Stimulated activated naive CD4-positive, alpha-beta T cell (primary cell): ENCODE measurements at regions not wholly inside any gene's neighbourhood (a gene's known extent, or its start where the extent isn't known, plus 50 kb on each side); places are given as distances from the start of the nearest gene placed in this dataset.
"Not testable (repeated sequence)": the region's sequence is repeated elsewhere in the genome, so short reads cannot be mapped to it uniquely, and the experiment has no call there.

ENCODE experiments used
- DNase-seq, 6 experiments: peaks; one replicate each; lab custom pipeline; 2025; lab: John Stamatoyannopoulos, UW

DNA sequence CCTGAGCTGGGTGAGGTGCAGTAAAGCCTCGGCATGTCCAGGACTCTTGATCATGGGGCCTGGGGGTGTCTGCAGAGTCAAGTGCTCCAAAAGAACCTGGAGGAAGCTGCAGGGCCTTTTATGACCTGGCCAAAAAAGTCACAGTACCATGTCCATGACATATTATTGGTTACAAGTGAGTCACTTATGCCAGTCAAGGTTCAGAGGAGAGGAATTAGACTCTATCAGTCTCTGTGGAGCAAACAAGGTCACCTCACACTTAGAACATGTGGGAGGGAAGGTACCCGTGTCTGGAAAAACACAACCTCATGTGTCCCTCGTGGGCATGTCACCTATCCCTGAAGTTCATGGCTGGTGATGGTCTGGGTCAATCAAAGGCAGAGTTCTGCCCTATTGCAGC is 465.7 kb downstream of the FBXO15 start:
- DNase-seq, result no peak

GRCh38 chr18:73681398-73681797 is 466.2 kb downstream of the FBXO15 start:
- DNase-seq, result no peak

- no peak for DNase-seq
These were observed 467.5 kb downstream of the FBXO15 start for GRCh38 chr18:73679941-73680712.

GRCh38 chr18:73677450-73677849 is 470.2 kb downstream of the FBXO15 start:
- no peak for DNase-seq

DNA sequence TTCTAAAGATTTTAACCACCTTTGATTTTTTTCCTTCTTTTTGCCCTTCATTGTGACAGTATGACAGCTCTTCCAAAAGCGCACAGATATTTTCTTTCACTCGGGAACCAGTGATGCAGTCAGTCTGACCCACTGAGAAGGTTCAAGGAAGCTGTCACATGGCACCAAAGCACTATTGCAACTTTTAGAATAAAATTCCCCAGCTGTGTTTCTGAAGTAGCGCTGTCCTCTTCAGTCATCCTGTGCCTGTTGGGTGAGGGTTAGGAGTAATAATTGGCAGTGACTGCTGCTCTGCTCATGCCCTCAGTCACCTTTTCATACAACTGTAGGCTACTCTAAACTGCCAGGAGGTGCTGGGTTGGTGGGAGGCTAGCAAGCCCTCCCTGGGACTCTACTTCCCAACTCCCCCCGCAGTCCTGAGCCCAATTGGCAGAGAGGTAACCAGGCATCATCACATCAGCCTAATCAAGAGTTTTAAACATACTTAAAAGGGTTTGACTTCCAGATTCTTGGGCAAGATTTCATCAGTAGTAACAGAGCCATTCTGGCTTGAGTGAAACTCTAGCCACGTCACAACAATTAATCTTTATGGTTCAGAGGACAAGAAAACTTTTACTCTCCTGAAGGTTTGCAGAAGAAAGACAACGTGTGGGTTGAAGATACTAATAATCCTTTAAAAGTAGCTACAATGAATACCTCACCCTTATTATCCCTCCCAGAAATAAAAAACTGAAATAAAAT is 473.3 kb downstream of the FBXO15 start:
- DNase-seq, result no peak

DNA sequence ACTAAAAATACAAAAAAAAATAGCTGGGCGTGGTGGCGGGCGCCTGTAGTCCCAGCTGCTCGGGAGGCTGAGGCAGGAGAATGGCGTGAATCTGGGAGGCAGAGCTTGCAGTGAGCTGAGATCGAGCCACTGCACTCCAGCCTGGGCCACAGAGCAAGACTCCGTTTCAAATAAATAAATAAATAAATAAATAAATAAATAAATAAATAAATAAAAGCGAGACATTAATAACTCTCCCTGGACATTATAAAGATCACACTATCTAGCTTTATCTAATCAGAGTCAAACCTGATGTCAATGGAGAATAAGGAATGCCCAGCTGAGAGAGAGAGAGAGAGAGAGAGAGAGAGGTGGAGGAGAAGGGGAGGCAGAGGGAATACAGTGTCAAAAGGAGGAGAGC is 476.2 kb downstream of the FBXO15 start:
- DNase-seq, result not testable (repeated sequence)

DNA sequence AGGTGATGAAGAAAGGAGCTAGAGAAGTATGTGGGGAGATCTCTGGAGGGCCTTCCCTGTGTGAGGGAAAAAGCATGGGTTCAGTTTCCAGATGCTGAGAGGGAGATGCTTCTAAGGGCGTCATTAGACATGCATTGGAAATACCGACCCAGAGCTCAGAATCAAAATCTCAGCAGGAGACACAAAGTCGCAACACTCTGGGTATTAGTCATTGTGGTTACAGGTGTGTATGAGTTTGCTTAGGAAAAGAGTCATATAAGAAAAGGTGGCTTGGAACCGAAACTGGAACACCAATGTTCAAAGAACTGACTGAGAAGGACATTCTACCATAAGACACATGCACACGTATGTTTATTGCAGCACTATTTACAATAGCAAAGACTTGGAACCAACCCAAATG is 477.1 kb downstream of the FBXO15 start:
- DNase-seq, result no peak

- no peak for DNase-seq
These were observed 477.6 kb downstream of the FBXO15 start for GRCh38 chr18:73670039-73670438.

GRCh38 chr18:73669297-73669696 is 478.3 kb downstream of the FBXO15 start:
- no peak for DNase-seq

DNA sequence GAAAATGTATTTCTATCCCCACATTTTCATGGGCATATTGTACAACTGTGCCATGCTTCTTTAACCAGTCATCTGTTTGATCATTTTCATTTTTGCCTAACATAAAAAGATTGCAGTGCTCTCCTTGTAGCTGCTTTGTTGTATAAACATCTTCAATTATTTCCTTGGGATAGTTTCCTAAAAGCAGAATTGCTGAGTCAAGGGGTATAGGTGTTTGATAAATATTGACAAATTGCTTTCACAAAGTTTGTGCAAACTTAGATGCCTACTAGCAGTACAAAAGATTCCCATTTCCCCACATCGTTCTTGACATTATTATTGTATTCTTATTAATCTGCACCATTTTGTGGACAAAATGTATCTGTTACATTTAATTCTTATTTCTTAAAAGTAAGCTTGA is 479.6 kb downstream of the FBXO15 start:
- no peak for DNase-seq

DNA sequence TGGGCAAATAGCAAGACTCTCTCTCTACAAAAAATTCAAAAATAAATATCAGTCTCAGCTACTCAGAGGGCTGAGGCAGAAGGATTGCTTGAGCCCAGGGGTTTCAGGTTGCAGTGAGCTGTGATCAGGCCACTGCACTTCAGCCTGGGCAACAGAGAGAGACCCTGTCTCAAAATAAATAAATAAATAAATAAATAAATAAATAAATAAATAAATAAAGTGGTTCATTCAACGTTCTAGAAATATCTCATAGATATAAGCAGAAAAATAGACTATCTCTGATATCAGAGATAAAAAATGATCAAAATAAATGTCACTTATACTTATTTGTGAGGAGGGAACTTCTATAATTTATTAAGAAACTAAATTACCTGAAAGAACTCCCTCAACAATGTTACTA is 480.9 kb downstream of the FBXO15 start:
- no peak for DNase-seq

DNA sequence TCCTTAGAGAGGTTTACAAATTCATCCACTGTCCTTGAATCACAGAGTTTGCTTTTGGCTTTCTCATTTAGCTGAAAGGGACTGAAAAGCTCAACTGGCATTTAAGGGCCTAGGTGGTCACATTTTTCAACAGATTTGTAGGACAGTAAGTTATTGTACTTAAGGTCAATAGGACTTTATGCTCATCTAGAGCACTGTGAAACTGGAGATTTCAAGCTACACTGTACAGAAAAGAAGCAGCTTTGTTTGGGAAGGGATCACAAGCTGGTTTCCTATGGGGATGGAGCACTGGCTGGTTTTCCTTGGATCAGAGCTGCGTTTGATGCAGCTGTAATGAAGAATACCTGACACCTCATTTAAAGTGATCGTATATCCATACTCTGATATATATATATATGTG is 482.7 kb downstream of the FBXO15 start:
- no peak for DNase-seq

GRCh38 chr18:73663581-73663980 is 484.1 kb downstream of the FBXO15 start:
- DNase-seq, result no peak

GRCh38 chr18:73662421-73662820 is 485.2 kb downstream of the FBXO15 start:
- no peak for DNase-seq

- DNase-seq, result no peak
These were observed 486.4 kb downstream of the FBXO15 start for GRCh38 chr18:73660931-73661856.

GRCh38 chr18:73656691-73657090 is 490.9 kb downstream of the FBXO15 start:
- no peak for DNase-seq

- no peak for DNase-seq
These were observed 493.8 kb downstream of the FBXO15 start for GRCh38 chr18:73653827-73654226.

GRCh38 chr18:73653251-73653650 is 494.4 kb downstream of the FBXO15 start:
- DNase-seq, result no peak

- no peak for DNase-seq
These were observed 500.2 kb downstream of the FBXO15 start for GRCh38 chr18:73647391-73647790.

DNA sequence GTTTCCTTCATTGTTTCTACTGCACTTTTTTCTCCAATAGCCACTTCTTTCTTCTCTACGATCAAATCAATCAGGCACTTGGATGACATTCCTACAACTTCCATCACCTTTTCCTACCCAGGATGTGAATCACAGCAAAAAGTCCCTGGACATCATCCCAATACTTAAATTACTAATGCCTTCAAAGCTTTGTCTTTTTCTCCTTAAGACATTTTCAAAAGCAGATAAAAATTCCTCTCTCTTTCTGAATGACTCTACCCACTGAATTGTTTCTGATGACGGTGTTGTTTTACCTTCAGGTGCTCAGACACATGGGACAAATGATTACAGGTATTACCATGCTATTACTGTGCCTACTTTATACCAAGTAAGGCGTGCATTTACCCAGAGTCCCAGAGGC is 500.9 kb downstream of the FBXO15 start:
- no peak for DNase-seq

GRCh38 chr18:73646196-73646595 is 501.4 kb downstream of the FBXO15 start:
- DNase-seq, result no peak

GRCh38 chr18:73645160-73645715 is 502.4 kb downstream of the FBXO15 start:
- no peak for DNase-seq
